Limb (tissue), 2 donors: ENCODE measurements at regions not wholly inside any gene's neighbourhood (a gene's known extent, or its start where the extent isn't known, plus 50 kb on each side); places are given as distances from the start of the nearest gene placed in this dataset.
"Not testable (repeated sequence)": the region's sequence is repeated elsewhere in the genome, so short reads cannot be mapped to it uniquely, and the experiment has no call there.

Experiments
- DNase-seq, 2 donors: peaks; one replicate each; pipeline ENCODE4 v3.0.0-alpha.2; 2016; ENCODE audit errors: extremely low spot score in 2 of 2

GRCh38 chr16:7849841-7850240 lies 517.2 kb downstream of the RBFOX1 start:
- no peak for DNase-seq

- no peak for DNase-seq
Measured at GRCh38 chr16:7843261-7843660, 510.6 kb downstream of the RBFOX1 start.

GRCh38 chr16:7839568-7839967 lies 506.9 kb downstream of the RBFOX1 start:
- DNase-seq = peak in 1 of 2 donors; percentile 32

GRCh38 chr16:7834771-7835431 lies 502.3 kb downstream of the RBFOX1 start:
- DNase-seq = no peak

GRCh38 chr16:7820816-7821215 lies 488.2 kb downstream of the RBFOX1 start:
- no peak for DNase-seq

GRCh38 chr16:7805686-7806396 lies 473.2 kb downstream of the RBFOX1 start:
- DNase-seq = peak in 1 of 2 donors; percentile 43

- no peak for DNase-seq
Measured at GRCh38 chr16:7804635-7805195, 472.1 kb downstream of the RBFOX1 start.

GRCh38 chr16:7792346-7792745 lies 459.7 kb downstream of the RBFOX1 start:
- no peak for DNase-seq

- DNase-seq = no peak
Measured at GRCh38 chr16:7791028-7791590, 458.5 kb downstream of the RBFOX1 start.

GRCh38 chr16:7775072-7775488 lies 442.4 kb downstream of the RBFOX1 start:
- DNase-seq = no peak

GRCh38 chr16:7772722-7773121 lies 440.1 kb downstream of the RBFOX1 start:
- DNase-seq = no peak

- DNase-seq = not testable (repeated sequence)
Measured at GRCh38 chr16:7769091-7769490, 436.4 kb downstream of the RBFOX1 start.

GRCh38 chr16:7765079-7765550 lies 432.5 kb downstream of the RBFOX1 start:
- no peak for DNase-seq

GRCh38 chr16:7763111-7763510 lies 430.5 kb downstream of the RBFOX1 start:
- no peak for DNase-seq
